GM18502 (cell line): ENCODE measurements at regions not wholly inside any gene's neighbourhood (a gene's known extent, or its start where the extent isn't known, plus 50 kb on each side); places are given as distances from the start of the nearest gene placed in this dataset.

Experiments
- ATAC-seq: cut with Tn5 transposase; IDR thresholded peaks from one replicate; pipeline ENCODE4 v1.9.1; 2021; ENCODE audit warnings: mild to moderate bottlenecking; ENCODE audit not compliant: unreplicated experiment, poor library complexity

- peak; percentile 86 for ATAC-seq
Observed at GRCh38 chrX:43002526-43003203, 224.7 kb upstream of the PPP1R2C start.

GRCh38 chrX:43003204-43003565 is 225.2 kb upstream of the PPP1R2C start:
- peak; percentile 31 for ATAC-seq

GRCh38 chrX:43003939-43004338 is 226.0 kb upstream of the PPP1R2C start:
- ATAC-seq, result peak; percentile 41

- no peak for ATAC-seq
Observed at GRCh38 chrX:43005561-43005960, 227.6 kb upstream of the PPP1R2C start.

GRCh38 chrX:43008356-43008755 is 230.4 kb upstream of the PPP1R2C start:
- ATAC-seq, result no peak

- no peak for ATAC-seq
Observed at GRCh38 chrX:43016021-43016420, 238.1 kb upstream of the PPP1R2C start.

GRCh38 chrX:43018031-43018430 is 240.1 kb upstream of the PPP1R2C start:
- no peak for ATAC-seq

- ATAC-seq, result no peak
Observed at GRCh38 chrX:43019021-43019420, 241.1 kb upstream of the PPP1R2C start.

- no peak for ATAC-seq
Observed at GRCh38 chrX:43025806-43026315, 247.9 kb upstream of the PPP1R2C start.

GRCh38 chrX:43064096-43064495 is 286.1 kb upstream of the PPP1R2C start:
- no peak for ATAC-seq

- no peak for ATAC-seq
Observed at GRCh38 chrX:43065978-43066377, 288.0 kb upstream of the PPP1R2C start.

GRCh38 chrX:43068639-43069038 is 290.7 kb upstream of the PPP1R2C start:
- ATAC-seq, result no peak

GRCh38 chrX:43083016-43083415 is 305.1 kb upstream of the PPP1R2C start:
- no peak for ATAC-seq

- no peak for ATAC-seq
Observed at GRCh38 chrX:43087830-43088229, 309.9 kb upstream of the PPP1R2C start.

GRCh38 chrX:43096830-43097229 is 318.9 kb upstream of the PPP1R2C start:
- ATAC-seq, result no peak

- no peak for ATAC-seq
Observed at GRCh38 chrX:43106009-43106408, 328.0 kb upstream of the PPP1R2C start.

GRCh38 chrX:43108828-43109227 is 330.9 kb upstream of the PPP1R2C start:
- no peak for ATAC-seq

- ATAC-seq, result no peak
Observed at GRCh38 chrX:43121637-43122036, 343.7 kb upstream of the PPP1R2C start.

- ATAC-seq, result no peak
Observed at GRCh38 chrX:43139645-43140044, 361.7 kb upstream of the PPP1R2C start.

- ATAC-seq, result no peak
Observed at GRCh38 chrX:43140582-43140981, 362.6 kb upstream of the PPP1R2C start.

- ATAC-seq, result no peak
Observed at GRCh38 chrX:43141885-43142284, 363.9 kb upstream of the PPP1R2C start.

- no peak for ATAC-seq
Observed at GRCh38 chrX:43148305-43148704, 370.3 kb upstream of the PPP1R2C start.
